Right atrium auricular region (tissue), 2 donors: ENCODE measurements at regions not wholly inside any gene's neighbourhood (a gene's known extent, or its start where the extent isn't known, plus 50 kb on each side); places are given as distances from the start of the nearest gene placed in this dataset.

ENCODE experiments used
- DNase-seq: peaks from one replicate; pipeline ENCODE4 v3.0.0-alpha.2; 2019; ENCODE audit warnings: low spot score
- H3K27ac ChIP-seq, 2 donors: fragments of 200-600 bp; sonication (generic); 1 replicate in 1 of 2; 2 replicates in 1 of 2; pipeline ENCODE4 v1.5.1; 2016 to 2019
- H3K27me3 ChIP-seq, 2 donors: fragments of 200-600 bp; sonication (generic); one replicate each; pipeline versions ENCODE4 v1.5.1 to v1.6.0; 2017 to 2019
- H3K36me3 ChIP-seq: fragments of 200-600 bp; sonication (generic); one replicate; pipeline ENCODE4 v1.5.1; 2016
- H3K4me1 ChIP-seq, 2 donors: fragments of 200-600 bp; sonication (generic); one replicate each; pipeline versions ENCODE4 v1.5.1 to v1.6.0; 2017 to 2019
- H3K4me3 ChIP-seq, 2 donors: fragments of 200-600 bp; sonication (generic); 1 replicate in 1 of 2; 2 replicates in 1 of 2; pipeline ENCODE4 v1.5.1; 2017 to 2019; ENCODE audit warnings: mild to moderate bottlenecking in 1 of 2, moderate library complexity in 1 of 2
- H3K9me3 ChIP-seq, 2 donors: fragments of 200-600 bp; sonication (generic); one replicate each; pipeline ENCODE4 v1.5.1; 2019
- CTCF ChIP-seq, 2 donors: fragments of 200-600 bp; sonication (generic); IDR thresholded peaks; one replicate each; pipeline ENCODE4 v1.5.1; 2019; ENCODE audit warnings: antibody characterized with exemption in 2 of 2

- no peaks in the 10 kb centered on the region for H3K36me3 ChIP-seq
- no peak for TF ChIP-seq CTCF (IDR thresholded peaks at IDR 0.05)
- H3K27me3 ChIP-seq = no peaks in the 10 kb centered on the region
- no peaks in the 10 kb centered on the region for H3K9me3 ChIP-seq
- DNase-seq = no peak
- no peaks in the 10 kb centered on the region for H3K4me1 ChIP-seq
- H3K27ac ChIP-seq = no peak overlapping the region
- no peak overlapping the region for H3K4me3 ChIP-seq
Observed at GRCh38 chr18:24831871-24832665, 371.6 kb downstream of the HRH4 start.

- H3K9me3 ChIP-seq = no peaks in the 10 kb centered on the region
- H3K4me3 ChIP-seq = no peak overlapping the region
- no peaks in the 10 kb centered on the region for H3K36me3 ChIP-seq
- H3K27me3 ChIP-seq = no peaks in the 10 kb centered on the region
- DNase-seq = no peak
- no peak for TF ChIP-seq CTCF (IDR thresholded peaks at IDR 0.05)
- H3K4me1 ChIP-seq = no peaks in the 10 kb centered on the region
- H3K27ac ChIP-seq = no peak overlapping the region
Observed at GRCh38 chr18:24835751-24836150, 375.3 kb downstream of the HRH4 start.

- no peak for TF ChIP-seq CTCF (IDR thresholded peaks at IDR 0.05)
- DNase-seq = no peak
- no peaks in the 10 kb centered on the region for H3K27me3 ChIP-seq
- H3K4me3 ChIP-seq = no peak overlapping the region
- H3K36me3 ChIP-seq = no peaks in the 10 kb centered on the region
- H3K9me3 ChIP-seq = no peaks in the 10 kb centered on the region
- no peak overlapping the region for H3K27ac ChIP-seq
- no peaks in the 10 kb centered on the region for H3K4me1 ChIP-seq
Observed at GRCh38 chr18:24837066-24837465, 376.6 kb downstream of the HRH4 start.

- H3K36me3 ChIP-seq = no peaks in the 10 kb centered on the region
- no peak for DNase-seq
- no peaks in the 10 kb centered on the region for H3K9me3 ChIP-seq
- no peak overlapping the region for H3K4me3 ChIP-seq
- H3K27ac ChIP-seq = no peak overlapping the region
- no peaks in the 10 kb centered on the region for H3K27me3 ChIP-seq
- TF ChIP-seq CTCF (IDR thresholded peaks at IDR 0.05) = no peak
- H3K4me1 ChIP-seq = no peaks in the 10 kb centered on the region
Observed at GRCh38 chr18:24840051-24840450, 379.6 kb downstream of the HRH4 start.

GRCh38 chr18:24840640-24841039 lies 380.2 kb downstream of the HRH4 start:
- H3K27ac ChIP-seq = no peak overlapping the region
- H3K36me3 ChIP-seq = no peaks in the 10 kb centered on the region
- no peak for TF ChIP-seq CTCF (IDR thresholded peaks at IDR 0.05)
- H3K4me1 ChIP-seq = no peaks in the 10 kb centered on the region
- H3K4me3 ChIP-seq = no peak overlapping the region
- no peak for DNase-seq
- H3K9me3 ChIP-seq = no peaks in the 10 kb centered on the region
- no peaks in the 10 kb centered on the region for H3K27me3 ChIP-seq

GRCh38 chr18:24841536-24841935 lies 381.1 kb downstream of the HRH4 start:
- no peak for TF ChIP-seq CTCF (IDR thresholded peaks at IDR 0.05)
- Histone ChIP-seq H3K27me3 (no peaks in the 10 kb centered on the region), H3K27ac (no peak overlapping the region), H3K9me3 (no peaks in the 10 kb centered on the region), H3K4me3 (no peak overlapping the region), H3K36me3 (no peaks in the 10 kb centered on the region), H3K4me1 (no peaks in the 10 kb centered on the region)
- no peak for DNase-seq
